Body of pancreas (tissue), 4 donors: ENCODE measurements at regions not wholly inside any gene's neighbourhood (a gene's known extent, or its start where the extent isn't known, plus 50 kb on each side); places are given as distances from the start of the nearest gene placed in this dataset.

Source experiments
- ATAC-seq: fragments of 150-250 bp; one replicate; pipeline ENCODE4 v1.9.1; 2016
- DNase-seq, 4 donors: peaks; one replicate each; pipeline ENCODE4 v3.0.0-alpha.2; 2019
- H3K27ac ChIP-seq, 4 donors: fragments of 200-600 bp; sonication (generic); 1 replicate in 3 of 4; 2 replicates in 1 of 4; pipeline versions ENCODE4 v1.5.1 to v1.6.1; 2016 to 2019; ENCODE audit warnings: mild to moderate bottlenecking in 1 of 4, mixed read lengths in 1 of 4, moderate library complexity in 1 of 4
- H3K27me3 ChIP-seq, 2 donors: fragments of 200-600 bp; sonication (generic); one replicate each; pipeline ENCODE4 v1.6.0; 2016; ENCODE audit warnings: mild to moderate bottlenecking in 1 of 2
- H3K36me3 ChIP-seq, 2 donors: fragments of 200-600 bp; sonication (generic); replicated peaks in 1 of 2; 2 replicates each; pipeline ENCODE4 v1.5.1; 2016; ENCODE audit warnings: low read depth in 2 of 2; ENCODE audit not compliant: insufficient read depth in 1 of 2
- H3K4me1 ChIP-seq: fragments of 200-600 bp; sonication (generic); one replicate; pipeline ENCODE4 v1.6.0; 2016
- H3K4me3 ChIP-seq, 2 donors: fragments of 200-600 bp; sonication (generic); 1 replicate in 1 of 2; 2 replicates in 1 of 2; pipeline ENCODE4 v1.5.1; 2016 to 2019
- H3K9me3 ChIP-seq, 3 donors: fragments of 200-600 bp; sonication (generic); 1 replicate in 2 of 3; 2 replicates in 1 of 3; pipeline ENCODE4 v1.5.1; 2016
- CTCF ChIP-seq, 7 experiments: fragments of 450-650 bp in 4 of 7; fragments of 200-600 bp in 3 of 7; sonication (generic) in 3 of 7; IDR thresholded peaks; one replicate each; pipeline ENCODE4 v1.5.1; 2016 to 2019; ENCODE audit warnings: antibody characterized with exemption in 7 of 7
- POLR2A ChIP-seq, 3 donors: fragments of 450-650 bp; IDR thresholded peaks; one replicate each; pipeline ENCODE4 v1.6.1; 2016; ENCODE audit warnings: antibody characterized with exemption in 3 of 3, mild to moderate bottlenecking in 2 of 3
- WGBS, 2 donors: methylation state at CpG; one replicate each; pipeline ENCODE4 v1.1.5; 2017; 5-methylcytosine and 5-hydroxymethylcytosine counted together
- intact Hi-C: fragments of 100-400 bp; cut with DNase I; formaldehyde crosslinking; loops from one replicate; pipeline ENCODE4 v1.15.1; 2023

- peak; percentile 59 for ATAC-seq
- H3K27ac ChIP-seq: peak overlapping the region; percentile 53 to 74 (median 60)
- peak; percentile 65 to 77 (median 77) for DNase-seq
- 47 to 64% methylated on average over 9 to 10 of the region's 10 CpGs for WGBS, 2 donors
- H3K9me3 ChIP-seq: no peaks in the 10 kb centered on the region
- H3K36me3 ChIP-seq: no peaks in the 10 kb centered on the region
- TF ChIP-seq CTCF (IDR thresholded peaks at IDR 0.05) (no peak), POLR2A (IDR thresholded peaks at IDR 0.05) (no peak)
- intact Hi-C loops: no loop called here
- peaks cover 62% of the 10 kb centered on the region for H3K4me1 ChIP-seq
- no peaks in the 10 kb centered on the region for H3K27me3 ChIP-seq
- no peak overlapping the region for H3K4me3 ChIP-seq
Measured at GRCh38 chr6:108768792-108769524, 79.3 kb upstream of the ARMC2 start.

- Histone ChIP-seq H3K27me3 (no peaks in the 10 kb centered on the region), H3K4me1 (peaks cover 38% of the 10 kb centered on the region), H3K36me3 (no peaks in the 10 kb centered on the region), H3K4me3 (no peak overlapping the region), H3K9me3 (no peaks in the 10 kb centered on the region), H3K27ac (no peak overlapping the region)
- no peak for ATAC-seq
- no peak for DNase-seq
- intact Hi-C loops: no loop called here
- TF ChIP-seq CTCF (IDR thresholded peaks at IDR 0.05) (no peak), POLR2A (IDR thresholded peaks at IDR 0.05) (no peak)
- 83 to 90% methylated on average over 1 of the region's 1 CpG for WGBS, 2 donors
Measured at GRCh38 chr6:108771421-108771820, 76.8 kb upstream of the ARMC2 start.

- Histone ChIP-seq H3K27me3 (no peaks in the 10 kb centered on the region), H3K27ac (no peak overlapping the region), H3K4me1 (peaks cover 7% of the 10 kb centered on the region), H3K4me3 (no peak overlapping the region), H3K9me3 (no peaks in the 10 kb centered on the region), H3K36me3 (no peaks in the 10 kb centered on the region)
- intact Hi-C loops: no loop called here
- 78 to 80% methylated on average over 3 of the region's 3 CpGs for WGBS, 2 donors
- TF ChIP-seq CTCF (IDR thresholded peaks at IDR 0.05) (no peak), POLR2A (IDR thresholded peaks at IDR 0.05) (no peak)
- DNase-seq (no peak), ATAC-seq (no peak)
Measured at GRCh38 chr6:108774555-108774954, 73.7 kb upstream of the ARMC2 start.

- ATAC-seq (no peak), DNase-seq (no peak)
- Histone ChIP-seq H3K4me1 (peaks cover 13% of the 10 kb centered on the region), H3K36me3 (no peaks in the 10 kb centered on the region), H3K4me3 (no peak overlapping the region), H3K27ac (no peak overlapping the region), H3K9me3 (no peaks in the 10 kb centered on the region), H3K27me3 (no peaks in the 10 kb centered on the region)
- intact Hi-C loops: no loop called here
- no peak for TF ChIP-seq POLR2A (IDR thresholded peaks at IDR 0.05)
- no peak for TF ChIP-seq CTCF (IDR thresholded peaks at IDR 0.05)
- WGBS, 2 donors: 91 to 93% methylated on average over 5 of the region's 5 CpGs
Measured at GRCh38 chr6:108777536-108777935, 70.7 kb upstream of the ARMC2 start.
